ENCODE measurements at regions not wholly inside any gene's neighbourhood (a gene's known extent, or its start where the extent isn't known, plus 50 kb on each side); places are given as distances from the start of the nearest gene placed in this dataset.
"Not testable (repeated sequence)": the region's sequence is repeated elsewhere in the genome, so short reads cannot be mapped to it uniquely, and the experiment has no call there.

DNA sequence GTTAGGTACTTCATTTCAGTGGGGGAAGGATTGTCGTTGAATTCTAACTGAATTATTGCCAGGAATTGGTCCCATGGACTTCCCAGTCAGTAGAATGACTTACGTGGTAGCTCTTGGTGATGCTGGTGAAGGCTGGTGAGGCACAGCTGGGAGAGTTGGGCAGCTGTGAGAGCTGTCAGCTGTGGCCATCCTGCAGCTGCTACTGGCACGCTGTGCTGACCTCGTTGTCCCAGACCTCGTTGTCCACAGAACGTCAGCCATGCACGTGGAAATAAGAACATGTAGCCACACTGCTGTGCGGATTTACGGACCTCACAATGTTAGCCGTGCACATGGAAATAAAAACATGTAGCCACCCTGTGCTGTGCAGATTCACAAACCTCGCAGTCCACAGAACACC, 102.3 kb downstream of the NPIPB11 start:
- intact Hi-C loops (cut with DNase I, micrococcal nuclease): no loop called here

DNA sequence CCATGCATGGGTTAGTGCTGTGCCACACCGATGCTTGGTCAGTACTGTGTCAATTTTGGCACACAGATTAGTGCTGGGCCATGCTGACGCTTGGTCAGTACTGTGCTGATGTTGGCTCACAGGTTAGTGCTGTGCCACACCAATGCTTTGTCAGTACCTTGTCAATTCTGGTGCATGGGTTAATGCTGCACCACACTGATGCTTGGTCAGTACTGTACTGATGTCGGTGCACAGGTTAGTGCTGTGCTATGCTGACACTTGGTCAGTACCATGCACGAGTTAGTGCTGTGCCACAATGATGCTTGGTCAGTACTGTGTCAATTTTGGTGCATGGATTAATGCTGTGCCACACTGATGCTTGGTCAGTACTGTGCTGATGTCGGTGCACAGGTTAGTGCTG, 103.0 kb downstream of the NPIPB11 start:
- TF ChIP-seq, protein P1, sequence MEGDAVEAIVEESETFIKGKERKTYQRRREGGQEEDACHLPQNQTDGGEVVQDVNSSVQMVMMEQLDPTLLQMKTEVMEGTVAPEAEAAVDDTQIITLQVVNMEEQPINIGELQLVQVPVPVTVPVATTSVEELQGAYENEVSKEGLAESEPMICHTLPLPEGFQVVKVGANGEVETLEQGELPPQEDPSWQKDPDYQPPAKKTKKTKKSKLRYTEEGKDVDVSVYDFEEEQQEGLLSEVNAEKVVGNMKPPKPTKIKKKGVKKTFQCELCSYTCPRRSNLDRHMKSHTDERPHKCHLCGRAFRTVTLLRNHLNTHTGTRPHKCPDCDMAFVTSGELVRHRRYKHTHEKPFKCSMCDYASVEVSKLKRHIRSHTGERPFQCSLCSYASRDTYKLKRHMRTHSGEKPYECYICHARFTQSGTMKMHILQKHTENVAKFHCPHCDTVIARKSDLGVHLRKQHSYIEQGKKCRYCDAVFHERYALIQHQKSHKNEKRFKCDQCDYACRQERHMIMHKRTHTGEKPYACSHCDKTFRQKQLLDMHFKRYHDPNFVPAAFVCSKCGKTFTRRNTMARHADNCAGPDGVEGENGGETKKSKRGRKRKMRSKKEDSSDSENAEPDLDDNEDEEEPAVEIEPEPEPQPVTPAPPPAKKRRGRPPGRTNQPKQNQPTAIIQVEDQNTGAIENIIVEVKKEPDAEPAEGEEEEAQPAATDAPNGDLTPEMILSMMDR (IDR thresholded peaks at IDR 0.05): no peak
- intact Hi-C loops (cut with DNase I, micrococcal nuclease): no loop called here
- no peaks in the 10 kb centered on the region for H3K4me1 ChIP-seq (ENCODE audit: low read depth)
- no peaks in the 10 kb centered on the region for H3K36me3 ChIP-seq (ENCODE audit: low read depth)
- no peak overlapping the region for H3K4me3 ChIP-seq
- no peaks in the 10 kb centered on the region for H3K9me3 ChIP-seq
- ATAC-seq (no peak), DNase-seq (no peak)

More for the DNA sequence above, 102.3 kb downstream of the NPIPB11 start:
- ATAC-seq (no peak), DNase-seq (no peak)
- Histone ChIP-seq H3K36me3 (ENCODE audit: low read depth) (no peaks in the 10 kb centered on the region), H3K4me1 (ENCODE audit: low read depth) (no peaks in the 10 kb centered on the region), H3K4me3 (no peak overlapping the region), H3K9me3 (no peaks in the 10 kb centered on the region)
- TF ChIP-seq, protein P1 (IDR thresholded peaks at IDR 0.05): no peak

DNA sequence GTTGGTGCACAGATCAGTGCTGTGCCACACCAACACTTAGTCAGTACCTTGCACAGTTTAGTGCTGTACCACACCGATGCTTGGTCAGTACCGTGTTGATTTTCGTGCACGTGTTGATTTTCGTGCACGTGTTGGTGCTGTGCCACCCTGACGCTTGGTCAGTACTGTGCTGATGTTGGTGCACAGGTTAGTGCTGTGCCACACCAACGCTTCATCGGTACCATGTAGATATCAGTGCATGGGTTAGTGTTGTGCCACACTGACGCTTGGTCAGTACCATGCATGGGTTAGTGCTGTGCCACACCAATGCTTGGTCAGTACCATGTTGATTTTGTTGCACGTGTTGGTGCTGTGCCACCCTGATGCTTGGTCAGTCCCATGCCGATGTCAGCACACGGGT, 103.5 kb downstream of the NPIPB11 start:
- TF ChIP-seq, protein P1 (IDR thresholded peaks at IDR 0.05): no peak
- Histone ChIP-seq H3K36me3 (ENCODE audit: low read depth) (no peaks in the 10 kb centered on the region), H3K4me1 (ENCODE audit: low read depth) (no peaks in the 10 kb centered on the region), H3K4me3 (no peak overlapping the region), H3K9me3 (no peaks in the 10 kb centered on the region)
- intact Hi-C loops (cut with DNase I, micrococcal nuclease): no loop called here
- DNase-seq: no peak
- no peak for ATAC-seq

DNA sequence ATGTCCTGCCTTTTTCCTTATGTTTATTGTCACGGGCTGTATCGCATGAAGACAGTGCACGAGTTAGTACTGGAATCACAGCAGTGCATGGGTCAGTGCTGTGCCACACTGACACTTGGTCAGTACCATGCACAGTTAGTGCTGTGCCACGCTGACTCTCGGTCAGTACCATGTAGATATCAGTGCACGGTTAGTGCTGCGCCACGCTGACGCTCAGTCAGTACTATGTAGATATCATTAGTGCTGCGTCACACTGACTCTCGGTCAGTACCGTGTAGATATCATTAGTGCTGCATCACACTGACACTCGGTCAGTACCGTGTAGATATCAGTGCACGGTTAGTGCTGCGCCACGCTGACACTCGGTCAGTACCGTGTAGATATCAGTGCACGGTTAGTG, 104.1 kb downstream of the NPIPB11 start:
- H3K36me3 ChIP-seq (ENCODE audit: low read depth); H3K4me1 ChIP-seq (ENCODE audit: low read depth); H3K4me3 ChIP-seq; H3K9me3 ChIP-seq; intact Hi-C loops (cut with DNase I, micrococcal nuclease); ATAC-seq: not testable (repeated sequence)
- DNase-seq: peak in 1 of 3 donors; percentile 21

DNA sequence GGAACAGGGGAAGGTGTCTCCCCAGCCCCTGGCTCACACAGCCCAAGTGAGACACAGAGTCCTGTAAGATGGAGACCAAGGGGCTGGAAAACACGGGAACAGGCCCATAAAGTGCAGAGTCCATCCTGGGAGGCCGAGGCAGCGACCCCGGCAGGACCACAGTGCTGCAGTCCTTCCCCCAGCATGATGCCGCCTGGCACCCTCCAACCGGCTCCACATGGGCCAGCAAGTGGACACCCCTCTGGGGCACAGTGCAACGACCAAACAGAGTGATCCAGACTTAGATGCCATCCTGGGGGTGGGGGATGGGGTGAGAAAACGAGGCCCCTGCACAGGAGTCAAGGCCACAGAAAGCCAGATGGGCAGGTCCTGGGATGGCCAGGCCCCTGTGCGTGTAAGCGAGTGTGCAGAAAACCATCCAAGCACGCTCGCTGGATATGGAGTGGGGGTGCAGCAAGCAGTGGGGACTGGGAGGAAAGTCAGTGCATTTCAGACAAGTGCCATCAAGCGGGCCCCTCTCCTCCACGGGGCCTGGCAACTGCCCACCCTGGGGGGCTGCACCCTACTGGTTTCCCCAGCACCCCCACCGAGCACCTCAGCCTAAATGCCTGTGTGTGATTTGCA, 104.7 kb downstream of the NPIPB11 start:
- peak in 1 of 3 donors; percentile 44 for DNase-seq
- intact Hi-C loops (cut with DNase I, micrococcal nuclease); H3K4me1 ChIP-seq (ENCODE audit: low read depth); H3K4me3 ChIP-seq; H3K36me3 ChIP-seq (ENCODE audit: low read depth); ATAC-seq; H3K9me3 ChIP-seq: not testable (repeated sequence)

DNA sequence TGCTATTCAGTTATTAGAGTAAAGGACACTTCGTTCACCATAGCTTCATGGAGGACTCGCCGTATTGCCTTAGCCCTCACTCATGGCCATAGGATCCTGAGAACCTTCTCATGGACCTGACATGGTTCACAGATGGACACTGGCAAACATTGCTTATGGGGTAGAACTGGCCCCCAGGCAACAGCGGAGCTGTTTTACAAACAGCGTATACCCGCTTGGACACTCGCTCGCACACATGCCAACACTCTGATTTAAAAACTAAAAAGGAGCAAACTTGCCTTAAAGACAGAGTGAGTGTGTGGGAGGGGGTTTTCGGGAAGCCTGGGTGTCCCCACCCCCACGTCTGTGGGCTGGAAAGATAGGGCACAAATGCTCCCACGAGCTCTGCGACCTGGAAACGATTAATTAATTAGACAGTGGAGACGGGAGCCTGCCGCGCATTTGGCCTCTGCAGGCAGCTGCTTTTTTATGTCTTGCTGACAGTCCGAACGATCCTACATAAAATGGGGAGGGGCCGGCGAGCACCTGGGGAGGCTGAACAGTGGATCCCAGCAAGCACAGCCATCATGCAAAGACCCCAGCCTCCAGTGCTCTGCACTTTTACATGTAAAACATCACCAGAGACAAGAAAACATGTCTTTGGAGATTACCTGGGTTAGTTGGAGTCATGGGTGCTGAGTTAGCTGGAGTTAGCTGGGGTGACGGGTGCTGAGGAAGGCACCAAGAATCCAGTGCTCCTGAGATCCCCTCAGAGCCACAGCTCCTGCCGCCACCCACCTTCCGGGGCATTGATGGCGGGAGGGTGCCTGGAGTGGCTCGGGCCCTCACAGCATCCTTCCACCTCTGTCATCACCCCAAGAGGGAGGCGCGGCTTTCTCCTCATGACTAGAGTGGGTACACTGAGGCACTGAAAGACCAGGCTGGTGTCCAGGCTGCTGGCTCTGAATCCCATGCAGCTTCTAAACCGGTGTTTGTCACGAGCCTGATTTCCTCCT, 105.7 kb downstream of the NPIPB11 start:
- intact Hi-C loops (cut with DNase I, micrococcal nuclease); H3K36me3 ChIP-seq (ENCODE audit: low read depth); H3K4me1 ChIP-seq (ENCODE audit: low read depth): not testable (repeated sequence)

DNA sequence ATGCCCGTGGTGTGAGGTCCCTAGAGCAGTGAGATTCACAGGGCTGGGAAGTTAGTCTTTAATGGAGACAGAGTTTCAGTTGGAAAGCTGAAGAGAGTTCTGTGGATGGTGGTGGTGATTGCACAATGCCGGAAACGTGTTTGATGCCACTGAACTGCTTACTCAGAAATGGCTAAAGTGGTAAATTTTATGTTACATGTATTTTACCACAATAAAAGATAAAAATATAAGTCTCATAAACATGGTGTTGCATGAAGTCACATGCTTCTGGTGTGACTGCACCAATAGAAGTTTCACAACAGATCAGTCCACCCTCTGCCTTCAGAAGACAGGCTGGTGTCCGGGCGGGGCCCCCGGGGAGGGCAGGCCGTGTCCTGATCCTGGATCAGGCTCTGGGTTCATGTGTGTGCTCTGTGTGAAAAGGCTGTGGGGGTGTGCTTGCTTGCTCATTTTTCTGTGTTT, 106.5 kb downstream of the NPIPB11 start:
- H3K36me3 ChIP-seq (ENCODE audit: low read depth); H3K9me3 ChIP-seq; H3K4me1 ChIP-seq (ENCODE audit: low read depth); H3K4me3 ChIP-seq; intact Hi-C loops (cut with DNase I, micrococcal nuclease): not testable (repeated sequence)
- ATAC-seq: peak; percentile 88
- peak in 1 of 3 donors; percentile 28 for DNase-seq

More for the DNA sequence above, 105.7 kb downstream of the NPIPB11 start:
- H3K9me3 ChIP-seq, ATAC-seq, H3K4me3 ChIP-seq: not testable (repeated sequence)
- peak in 1 of 3 donors; percentile 34 for DNase-seq

DNA sequence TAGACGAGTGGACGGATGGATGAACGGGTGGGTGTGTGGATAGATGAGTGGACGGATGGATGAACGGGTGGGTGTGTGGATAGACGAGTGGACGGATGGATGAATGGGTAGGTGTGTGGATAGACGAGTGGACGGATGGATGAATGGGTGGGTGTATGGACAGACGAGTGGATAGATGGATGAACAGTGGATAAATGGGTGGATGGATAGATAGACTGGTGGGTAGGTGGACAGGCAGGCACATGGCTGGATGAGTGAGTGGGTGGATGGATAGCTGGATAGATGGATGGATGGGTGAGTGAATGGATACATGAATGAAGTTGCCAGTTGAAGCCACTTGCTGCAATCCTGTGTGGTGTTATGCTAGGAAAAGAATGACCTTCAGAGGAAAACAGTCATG, 107.5 kb downstream of the NPIPB11 start:
- H3K9me3 ChIP-seq; H3K4me1 ChIP-seq (ENCODE audit: low read depth); DNase-seq; ATAC-seq; H3K4me3 ChIP-seq; intact Hi-C loops (cut with DNase I, micrococcal nuclease); H3K36me3 ChIP-seq (ENCODE audit: low read depth): not testable (repeated sequence)

DNA sequence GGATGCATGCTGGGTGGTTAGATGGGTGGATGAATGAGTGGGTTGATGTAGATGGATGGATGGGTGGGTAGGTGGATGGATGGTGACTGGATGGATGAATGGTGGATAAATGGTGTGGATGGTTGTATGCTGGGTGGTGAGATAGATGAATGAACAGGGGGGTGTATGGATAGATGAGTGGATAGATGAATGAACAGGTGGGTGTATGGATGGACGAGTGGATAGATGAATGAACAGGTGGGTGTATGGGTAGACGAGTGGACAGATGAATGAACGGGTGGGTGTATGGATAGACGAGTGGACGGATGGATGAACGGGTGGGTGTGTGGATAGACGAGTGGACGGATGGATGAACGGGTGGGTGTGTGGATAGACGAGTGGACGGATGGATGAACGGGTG, 108.2 kb downstream of the NPIPB11 start:
- ATAC-seq; H3K9me3 ChIP-seq; H3K36me3 ChIP-seq (ENCODE audit: low read depth); DNase-seq; H3K4me1 ChIP-seq (ENCODE audit: low read depth); H3K4me3 ChIP-seq; intact Hi-C loops (cut with DNase I, micrococcal nuclease): not testable (repeated sequence)

DNA sequence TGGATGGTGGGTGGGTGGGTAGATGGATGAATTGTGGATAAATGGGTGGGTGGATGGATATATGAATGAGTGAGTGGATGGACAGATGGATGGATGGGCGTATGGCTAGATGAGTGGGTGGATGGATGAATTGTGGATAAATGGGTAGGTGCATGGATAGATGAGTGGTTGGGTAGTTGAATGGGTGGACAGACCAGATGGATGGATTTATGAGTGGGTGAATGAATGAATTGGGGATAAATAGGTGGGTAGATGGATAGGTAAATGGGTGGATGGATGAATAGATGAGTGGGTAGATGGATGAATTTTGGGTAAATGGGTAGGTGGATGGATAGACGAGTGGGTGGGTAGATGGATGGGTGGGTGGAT, 108.7 kb downstream of the NPIPB11 start:
- DNase-seq; ATAC-seq; intact Hi-C loops (cut with DNase I, micrococcal nuclease); H3K9me3 ChIP-seq; H3K36me3 ChIP-seq (ENCODE audit: low read depth); H3K4me1 ChIP-seq (ENCODE audit: low read depth); H3K4me3 ChIP-seq: not testable (repeated sequence)

Data from mucosa of descending colon (tissue), 3 donors.